ENCODE measurements at regions not wholly inside any gene's neighbourhood (a gene's known extent, or its start where the extent isn't known, plus 50 kb on each side); places are given as distances from the start of the nearest gene placed in this dataset.

GRCh38 chr6:164252291-164252690 is 837.8 kb downstream of the QKI start:
- no peak for TF ChIP-seq EZH2phosphoT487 (IDR thresholded peaks at IDR 0.05; ENCODE audit: low read depth, severe bottlenecking, unreplicated experiment)
- TF ChIP-seq EZH2 (IDR thresholded peaks at IDR 0.05; ENCODE audit: borderline replicate concordance) = no peak
